PC-3 (cell line): ENCODE measurements at regions not wholly inside any gene's neighbourhood (a gene's known extent, or its start where the extent isn't known, plus 50 kb on each side); places are given as distances from the start of the nearest gene placed in this dataset.

ENCODE experiments used
- ATAC-seq: fragments of 200-7000 bp; cut with Tn5 transposase; 2 replicates; pipeline ENCODE4 v1.9.1; 2020; ENCODE audit warnings: mild to moderate bottlenecking, moderate library complexity
- BruUV-seq: library from RNA; stranded (reverse); fragments of 400-500 nt; replicated peaks from 2 replicates; lab custom pipeline; 2021; lab: Mats Ljungman, UMichigan
- CTCF ChIA-PET: fragments of 300-600 bp; sonication (Branson Sonifier 250); formaldehyde crosslinking; loops from one replicate; lab custom pipeline; 2022; ENCODE audit warnings: antibody characterized with exemption; lab: Charles Lee
- POLR2A ChIA-PET: fragments of 300-600 bp; sonication (Branson Sonifier 250); formaldehyde crosslinking; loops from one replicate; lab custom pipeline; 2022; ENCODE audit warnings: antibody characterized with exemption; ENCODE audit not compliant: unreplicated experiment; lab: Charles Lee
- DNase-seq: peaks from one replicate; pipeline ENCODE4 v3.0.0-alpha.2; 2015
- H2AFZ ChIP-seq: fragments of 300-600 bp; sonication (generic); 2 replicates; pipeline ENCODE4 v1.6.0; 2016; ENCODE audit warnings: antibody characterized with exemption, low read length
- H3F3A ChIP-seq: fragments of 300-600 bp; sonication (generic); one replicate; pipeline ENCODE4 v1.6.0; 2017; ENCODE audit warnings: antibody characterized with exemption, low read length, control low read depth, mild to moderate bottlenecking; ENCODE audit not compliant: unreplicated experiment
- H3K27ac ChIP-seq: fragments of 300-600 bp; sonication (generic); 2 replicates; pipeline ENCODE4 v1.5.1; 2016; ENCODE audit warnings: mild to moderate bottlenecking, low read length
- H3K27me3 ChIP-seq: fragments of 300-600 bp; sonication (generic); 2 replicates; pipeline ENCODE4 v1.6.1; 2016; ENCODE audit warnings: low read length, mixed read lengths
- H3K36me3 ChIP-seq: fragments of 300-600 bp; sonication (generic); 2 replicates; pipeline ENCODE4 v1.6.1; 2016; ENCODE audit warnings: low read depth, mixed run types, low read length, mixed read lengths
- H3K4me1 ChIP-seq: fragments of 300-600 bp; sonication (generic); 2 replicates; pipeline ENCODE4 v1.5.1; 2016; ENCODE audit warnings: low read length; ENCODE audit not compliant: insufficient read depth
- H3K4me2 ChIP-seq: fragments of 300-600 bp; sonication (generic); 2 replicates; pipeline ENCODE4 v1.6.0; 2016; ENCODE audit warnings: low read length
- H3K4me3 ChIP-seq: fragments of 300-600 bp; sonication (generic); 2 replicates; pipeline ENCODE4 v1.5.1; 2016; ENCODE audit warnings: mild to moderate bottlenecking, low read length, mixed read lengths
- H3K79me2 ChIP-seq: fragments of 300-600 bp; sonication (generic); 2 replicates; pipeline ENCODE4 v1.6.1; 2017; ENCODE audit warnings: low read length, mixed read lengths
- H3K9ac ChIP-seq: fragments of 300-600 bp; sonication (generic); 2 replicates; pipeline ENCODE4 v1.6.0; 2016; ENCODE audit warnings: mild to moderate bottlenecking, low read length
- H3K9me2 ChIP-seq: fragments of 300-600 bp; sonication (generic); replicated peaks from 2 replicates; pipeline ENCODE4 v1.6.1; 2016; ENCODE audit warnings: mixed run types, low read length, mixed read lengths
- H3K9me3 ChIP-seq: fragments of 300-600 bp; sonication (generic); 2 replicates; pipeline ENCODE4 v1.6.1; 2016; ENCODE audit warnings: low read length, mixed read lengths
- H4K20me1 ChIP-seq: fragments of 300-600 bp; sonication (generic); 2 replicates; pipeline ENCODE4 v1.6.1; 2016; ENCODE audit warnings: low read length, mixed read lengths
- CTCF ChIP-seq: fragments of 300-600 bp; sonication (generic); conservative IDR thresholded peaks from 2 replicates; pipeline ENCODE4 v1.5.1; 2017; ENCODE audit warnings: antibody characterized with exemption, low read depth, mild to moderate bottlenecking, low read length
- EZH2 ChIP-seq: fragments of 300-600 bp; sonication (generic); IDR thresholded peaks from one replicate; pipeline ENCODE4 v1.6.1; 2017; ENCODE audit warnings: antibody characterized with exemption, mild to moderate bottlenecking, low read length; ENCODE audit not compliant: unreplicated experiment
- EZH2phosphoT487 ChIP-seq: fragments of 300-600 bp; sonication (generic); IDR thresholded peaks from 2 replicates; pipeline ENCODE4 v1.6.1; 2018; ENCODE audit warnings: mild to moderate bottlenecking, antibody characterized with exemption, low read length, borderline replicate concordance
- intact Hi-C: fragments of 100-400 bp; cut with micrococcal nuclease; formaldehyde crosslinking; loops from 2 replicates; pipeline ENCODE4 v1.9.0; 2023

- H2AFZ ChIP-seq = no peak overlapping the region
- ChIA-PET CTCF (no interaction called here), POLR2A (no interaction called here)
- H3K4me1 ChIP-seq = no peaks in the 10 kb centered on the region
- peaks cover 85% of the 10 kb centered on the region for H3K27me3 ChIP-seq
- no peak overlapping the region for H3K9ac ChIP-seq
- BruUV-seq = no TSS peak
- TF ChIP-seq EZH2phosphoT487 (no peak), EZH2 (no peak), CTCF (no peak)
- no peaks in the 10 kb centered on the region for H3K36me3 ChIP-seq
- intact Hi-C loops = no loop called here
- ATAC-seq (no peak), DNase-seq (no peak)
- no peaks in the 10 kb centered on the region for H3K9me3 ChIP-seq
- H3K79me2 ChIP-seq = no peaks in the 10 kb centered on the region
- no peaks in the 10 kb centered on the region for H3K9me2 ChIP-seq
- H3F3A ChIP-seq = no peaks in the 10 kb centered on the region
- H3K4me2 ChIP-seq = no peak overlapping the region
- H4K20me1 ChIP-seq = no peaks in the 10 kb centered on the region
- no peak overlapping the region for H3K4me3 ChIP-seq
- H3K27ac ChIP-seq = no peak overlapping the region
Measured at GRCh38 chr12:15050659-15051058, 77.8 kb downstream of the PDE6H start.

DNA sequence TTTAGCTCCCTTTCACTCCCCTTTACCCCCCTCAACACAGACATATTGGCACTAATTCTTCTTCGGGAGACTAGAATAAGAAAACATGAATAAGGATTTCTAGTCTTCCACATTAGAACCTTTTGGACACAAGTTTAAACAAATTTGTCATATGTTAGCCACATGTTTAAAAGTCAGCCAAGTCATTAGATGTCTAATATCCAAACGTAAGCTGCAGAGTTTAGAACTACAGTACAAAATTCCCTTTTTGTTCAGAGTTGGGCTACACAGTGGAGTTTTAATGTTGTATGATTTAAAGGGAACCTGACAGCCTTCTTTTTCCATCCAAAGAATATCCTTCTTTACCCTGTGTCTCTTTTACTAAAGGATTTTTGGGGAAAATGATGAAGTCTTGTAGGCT is 79.8 kb downstream of the PDE6H start:
- no peak overlapping the region for H2AFZ ChIP-seq
- no peak overlapping the region for H3K4me3 ChIP-seq
- no peaks in the 10 kb centered on the region for H3K9me3 ChIP-seq
- ATAC-seq (no peak), DNase-seq (no peak)
- H3K4me2 ChIP-seq = no peak overlapping the region
- H4K20me1 ChIP-seq = no peaks in the 10 kb centered on the region
- H3K27ac ChIP-seq = no peak overlapping the region
- H3K27me3 ChIP-seq = peaks cover 76% of the 10 kb centered on the region
- no peaks in the 10 kb centered on the region for H3K9me2 ChIP-seq
- no TSS peak for BruUV-seq
- TF ChIP-seq EZH2 (no peak), CTCF (no peak), EZH2phosphoT487 (no peak)
- no peaks in the 10 kb centered on the region for H3K79me2 ChIP-seq
- CTCF ChIA-PET = no interaction called here
- H3K4me1 ChIP-seq = no peaks in the 10 kb centered on the region
- intact Hi-C loops = no loop called here
- H3F3A ChIP-seq = no peaks in the 10 kb centered on the region
- POLR2A ChIA-PET = no interaction called here
- no peaks in the 10 kb centered on the region for H3K36me3 ChIP-seq
- no peak overlapping the region for H3K9ac ChIP-seq

- no peak overlapping the region for H3K4me2 ChIP-seq
- DNase-seq = no peak
- no peaks in the 10 kb centered on the region for H3K4me1 ChIP-seq
- no peaks in the 10 kb centered on the region for H3K9me2 ChIP-seq
- H2AFZ ChIP-seq = no peak overlapping the region
- no peak for ATAC-seq
- no peaks in the 10 kb centered on the region for H4K20me1 ChIP-seq
- BruUV-seq = no TSS peak
- no peaks in the 10 kb centered on the region for H3K9me3 ChIP-seq
- H3K27ac ChIP-seq = no peak overlapping the region
- H3K9ac ChIP-seq = no peak overlapping the region
- TF ChIP-seq EZH2phosphoT487 = no peak
- TF ChIP-seq CTCF = no peak
- TF ChIP-seq EZH2 = no peak
- peaks cover 55% of the 10 kb centered on the region for H3K27me3 ChIP-seq
- ChIA-PET POLR2A (no interaction called here), CTCF (no interaction called here)
- H3K36me3 ChIP-seq = no peaks in the 10 kb centered on the region
- H3K79me2 ChIP-seq = no peaks in the 10 kb centered on the region
- H3F3A ChIP-seq = no peaks in the 10 kb centered on the region
- no peak overlapping the region for H3K4me3 ChIP-seq
- intact Hi-C loops = no loop called here
Measured at GRCh38 chr12:15056218-15056617, 83.4 kb downstream of the PDE6H start.
